Skin epidermis (tissue), 12 donors: ENCODE measurements at regions not wholly inside any gene's neighbourhood (a gene's known extent, or its start where the extent isn't known, plus 50 kb on each side); places are given as distances from the start of the nearest gene placed in this dataset.

Source experiments
- H3K27ac ChIP-seq, 21 experiments: fragments of 200-600 bp; sonication (generic) in 11 of 21; one replicate each; pipeline ENCODE4 v1.5.0; 2020; ENCODE audit warnings: mild to moderate bottlenecking in 3 of 21, inconsistent platforms in 2 of 21, moderate library complexity in 2 of 21
- H3K4me3 ChIP-seq, 7 experiments: fragments of 200-600 bp; sonication (generic) in 2 of 7; one replicate each; pipeline ENCODE4 v1.5.0; 2020; ENCODE audit warnings: inconsistent platforms in 2 of 7, mild to moderate bottlenecking in 2 of 7, moderate library complexity in 1 of 7

GRCh38 chr14:29175706-29176105 lies 409.1 kb downstream of the FOXG1 start:
- no peak overlapping the region for H3K27ac ChIP-seq

GRCh38 chr14:29176876-29177275 lies 410.3 kb downstream of the FOXG1 start:
- Histone ChIP-seq H3K4me3 (no peak overlapping the region), H3K27ac (no peak overlapping the region)

More at GRCh38 chr14:29175706-29176105, 409.1 kb downstream of the FOXG1 start:
- no peak overlapping the region for H3K4me3 ChIP-seq

DNA sequence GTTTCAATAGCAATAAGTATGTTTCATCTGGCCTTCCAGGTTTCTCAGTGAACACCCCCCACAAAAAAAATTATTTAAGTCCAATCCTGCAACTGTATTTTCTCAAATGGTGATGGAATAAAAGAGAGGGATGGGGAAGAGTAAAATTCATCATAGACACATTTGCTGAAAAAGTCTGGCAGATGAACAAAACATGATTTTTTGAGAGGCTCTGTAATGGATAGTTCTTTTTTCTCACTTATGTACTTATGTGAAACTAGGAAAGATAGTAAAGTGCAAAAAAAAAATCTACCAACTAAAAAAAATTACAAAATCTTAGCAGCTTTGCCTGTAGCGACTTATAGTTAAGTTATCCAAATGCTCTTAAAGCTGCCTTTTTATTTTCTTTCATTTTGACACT lies 412.4 kb downstream of the FOXG1 start:
- H3K27ac ChIP-seq: no peak overlapping the region
- H3K4me3 ChIP-seq: no peak overlapping the region

DNA sequence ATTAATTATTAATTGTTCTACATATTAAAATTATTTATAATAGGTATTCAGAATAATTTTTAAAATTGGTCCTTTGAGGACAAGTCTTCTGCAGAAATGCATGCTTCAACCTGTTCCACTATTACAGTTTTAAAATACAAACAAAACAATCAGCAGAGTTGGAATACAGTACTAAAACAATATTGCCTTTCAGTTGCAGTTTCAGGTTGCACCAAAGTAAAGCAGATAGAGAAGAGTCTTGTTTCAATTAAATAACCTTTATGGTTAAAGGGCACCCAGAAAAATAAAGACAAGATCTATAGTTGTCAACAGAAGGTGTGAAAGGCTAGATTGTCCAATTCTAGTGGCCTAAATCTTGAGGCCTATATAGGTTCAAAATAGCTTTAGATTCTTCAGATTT lies 424.5 kb downstream of the FOXG1 start:
- Histone ChIP-seq H3K4me3 (no peak overlapping the region), H3K27ac (no peak overlapping the region)

DNA sequence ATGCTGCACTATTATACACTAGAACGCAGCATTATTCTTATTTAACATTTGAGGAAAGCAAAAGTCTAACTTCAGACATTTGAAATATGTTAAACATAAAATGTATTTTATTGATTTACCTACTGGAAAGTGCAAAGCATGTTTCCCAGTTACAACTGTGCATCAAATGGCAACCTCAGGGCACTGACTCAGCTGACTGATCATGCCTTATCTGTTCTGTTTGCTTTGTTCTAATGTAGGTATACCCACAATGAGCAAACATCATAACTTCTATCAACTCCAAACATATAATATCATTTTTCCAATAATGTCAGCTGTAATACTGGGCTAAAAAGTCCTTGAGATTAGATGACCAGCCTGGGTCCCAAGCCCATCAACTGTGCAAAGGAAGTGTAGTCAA lies 431.0 kb downstream of the FOXG1 start:
- no peak overlapping the region for H3K4me3 ChIP-seq
- no peak overlapping the region for H3K27ac ChIP-seq

GRCh38 chr14:29205658-29206057 lies 439.1 kb downstream of the FOXG1 start:
- Histone ChIP-seq H3K4me3 (no peak overlapping the region), H3K27ac (no peak overlapping the region)

- no peak overlapping the region for H3K4me3 ChIP-seq
- H3K27ac ChIP-seq: no peak overlapping the region
These were observed 449.3 kb downstream of the FOXG1 start for GRCh38 chr14:29215853-29216252.

GRCh38 chr14:29216268-29217232 lies 450.0 kb downstream of the FOXG1 start:
- H3K27ac ChIP-seq: no peak overlapping the region

DNA sequence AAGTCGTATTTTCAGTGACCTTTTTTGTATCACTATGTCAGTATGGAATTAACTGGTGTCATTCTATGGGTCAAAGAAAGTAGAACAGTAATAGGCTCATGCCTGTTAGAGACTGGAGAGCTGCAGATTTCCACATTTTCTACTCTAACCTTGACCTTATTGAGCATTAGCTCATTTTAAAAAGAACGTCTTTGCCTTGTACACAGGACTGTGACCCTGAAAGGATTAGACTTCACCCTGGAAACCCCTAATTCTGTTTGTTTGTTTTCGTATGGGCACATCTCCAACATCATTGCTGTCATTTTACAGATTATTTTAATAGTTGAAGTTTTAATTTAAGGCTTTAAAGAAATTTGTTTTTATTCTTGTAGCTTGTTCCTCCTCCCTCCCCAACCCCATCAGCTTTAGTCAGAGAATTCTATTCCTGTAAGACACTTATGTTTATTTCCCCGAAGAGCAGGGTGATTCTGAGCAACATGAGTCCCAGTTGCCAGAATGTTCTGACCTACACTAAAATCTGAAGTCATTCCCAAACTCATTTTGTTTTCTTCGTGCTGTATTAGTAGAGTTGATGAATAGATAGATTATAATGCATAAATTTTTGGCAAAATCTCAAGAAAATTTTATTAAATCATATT lies 451.3 kb downstream of the FOXG1 start:
- no peak overlapping the region for H3K27ac ChIP-seq
- H3K4me3 ChIP-seq: no peak overlapping the region

More at GRCh38 chr14:29216268-29217232, 450.0 kb downstream of the FOXG1 start:
- no peak overlapping the region for H3K4me3 ChIP-seq

- Histone ChIP-seq H3K4me3 (no peak overlapping the region), H3K27ac (no peak overlapping the region)
These were observed 453.5 kb downstream of the FOXG1 start for GRCh38 chr14:29220072-29220471.

DNA sequence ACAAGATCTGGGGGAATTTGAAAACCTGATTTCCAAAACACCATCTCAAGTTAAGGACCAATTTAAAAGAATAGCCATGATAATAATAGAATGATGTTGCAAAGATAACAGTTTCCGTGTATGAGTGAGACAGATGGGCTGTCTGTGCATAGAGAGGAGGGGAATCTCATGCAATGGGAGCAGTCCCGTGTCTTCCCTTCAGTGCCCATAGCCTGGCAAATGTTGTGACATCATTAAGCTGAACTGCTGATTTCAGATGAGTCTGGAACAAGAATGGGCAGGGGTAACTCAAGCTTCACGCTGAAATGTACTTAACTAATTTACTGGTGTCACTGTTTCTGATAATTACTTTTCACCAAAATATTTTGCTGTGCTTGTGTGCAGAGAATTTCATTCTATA lies 454.0 kb downstream of the FOXG1 start:
- Histone ChIP-seq H3K27ac (no peak overlapping the region), H3K4me3 (no peak overlapping the region)

DNA sequence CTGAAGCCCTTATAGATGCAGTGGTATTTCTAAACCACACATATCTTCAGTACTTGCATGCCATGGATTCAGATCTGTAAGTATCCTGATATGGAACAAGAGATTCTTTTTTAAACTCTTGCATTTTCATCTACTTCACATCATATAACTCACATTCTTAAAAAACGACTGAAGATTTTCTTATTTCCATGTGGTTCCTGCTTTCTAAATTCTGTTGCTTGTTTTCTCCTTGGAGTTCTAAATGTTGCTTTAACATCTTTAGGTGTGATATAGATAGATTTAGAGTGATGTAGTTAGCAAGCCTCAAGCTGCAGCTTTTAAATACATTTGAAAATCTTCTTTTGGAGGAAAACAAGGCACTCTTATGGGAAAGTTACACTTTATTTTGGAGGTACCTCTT lies 455.4 kb downstream of the FOXG1 start:
- no peak overlapping the region for H3K27ac ChIP-seq
- no peak overlapping the region for H3K4me3 ChIP-seq

DNA sequence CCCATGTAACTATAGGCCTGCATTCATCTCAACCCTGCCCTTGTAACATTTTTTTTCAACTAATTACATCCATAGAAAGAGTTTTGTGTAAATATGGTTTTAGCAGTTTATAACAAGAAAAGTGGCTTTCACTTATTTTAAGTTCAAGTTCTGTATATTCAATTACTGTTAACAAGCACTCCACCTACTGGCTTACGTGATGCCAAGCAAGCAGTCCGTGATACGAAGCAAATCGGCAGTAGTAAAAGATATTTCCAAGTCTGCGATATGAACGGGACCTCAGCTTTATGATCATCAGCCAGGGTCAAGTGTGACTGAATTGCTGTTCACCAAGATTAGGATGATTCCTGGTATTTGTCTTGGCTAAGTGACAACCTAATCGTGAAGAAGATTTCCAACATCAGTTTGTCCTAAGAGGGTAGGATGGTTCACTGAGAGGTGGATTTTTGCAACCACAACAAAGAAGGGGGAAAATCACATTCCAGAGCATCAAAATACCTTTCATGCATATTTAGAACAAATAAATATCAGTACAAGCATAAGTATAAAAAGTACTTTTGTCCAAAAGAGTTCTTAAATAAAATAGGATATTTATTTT lies 456.2 kb downstream of the FOXG1 start:
- Histone ChIP-seq H3K27ac (no peak overlapping the region), H3K4me3 (no peak overlapping the region)

DNA sequence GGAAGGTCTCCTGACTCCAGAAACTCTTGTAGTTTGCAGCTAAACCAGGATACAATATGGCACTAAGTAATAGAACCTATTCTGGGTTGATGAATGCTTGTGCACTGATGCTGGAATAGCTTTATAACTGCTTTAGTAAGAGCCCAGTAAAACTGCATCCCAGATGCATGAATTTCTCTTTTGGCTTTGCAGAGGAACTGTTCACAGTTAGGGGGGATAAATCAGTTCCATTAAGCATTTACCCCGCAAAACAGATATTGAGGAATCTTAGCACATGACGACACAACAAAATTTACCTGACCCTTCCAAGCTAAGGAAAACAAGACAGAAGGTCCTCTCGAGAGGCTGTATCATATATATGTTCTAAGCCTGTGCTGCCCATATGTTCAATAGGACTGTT lies 457.4 kb downstream of the FOXG1 start:
- H3K27ac ChIP-seq: no peak overlapping the region

GRCh38 chr14:29227631-29228030 lies 461.0 kb downstream of the FOXG1 start:
- no peak overlapping the region for H3K4me3 ChIP-seq
- no peak overlapping the region for H3K27ac ChIP-seq

More for the DNA sequence above, 457.4 kb downstream of the FOXG1 start:
- H3K4me3 ChIP-seq: no peak overlapping the region

GRCh38 chr14:29232153-29232552 lies 465.6 kb downstream of the FOXG1 start:
- H3K27ac ChIP-seq: no peak overlapping the region
- H3K4me3 ChIP-seq: no peak overlapping the region

- Histone ChIP-seq H3K27ac (no peak overlapping the region), H3K4me3 (no peak overlapping the region)
These were observed 466.1 kb downstream of the FOXG1 start for GRCh38 chr14:29232711-29233110.

- H3K27ac ChIP-seq: no peak overlapping the region
These were observed 466.6 kb downstream of the FOXG1 start for GRCh38 chr14:29233188-29233587.

GRCh38 chr14:29235991-29236390 lies 469.4 kb downstream of the FOXG1 start:
- Histone ChIP-seq H3K4me3 (no peak overlapping the region), H3K27ac (no peak overlapping the region)

More at GRCh38 chr14:29233188-29233587, 466.6 kb downstream of the FOXG1 start:
- H3K4me3 ChIP-seq: no peak overlapping the region

GRCh38 chr14:29236401-29236800 lies 469.8 kb downstream of the FOXG1 start:
- Histone ChIP-seq H3K4me3 (no peak overlapping the region), H3K27ac (peak overlapping the region in 1 of 21 experiments; percentile 11)

GRCh38 chr14:29236848-29237247 lies 470.3 kb downstream of the FOXG1 start:
- peak overlapping the region in 1 of 21 experiments; percentile 11 for H3K27ac ChIP-seq
- H3K4me3 ChIP-seq: no peak overlapping the region
